ENCODE measurements at regions not wholly inside any gene's neighbourhood (a gene's known extent, or its start where the extent isn't known, plus 50 kb on each side); places are given as distances from the start of the nearest gene placed in this dataset.

DNA sequence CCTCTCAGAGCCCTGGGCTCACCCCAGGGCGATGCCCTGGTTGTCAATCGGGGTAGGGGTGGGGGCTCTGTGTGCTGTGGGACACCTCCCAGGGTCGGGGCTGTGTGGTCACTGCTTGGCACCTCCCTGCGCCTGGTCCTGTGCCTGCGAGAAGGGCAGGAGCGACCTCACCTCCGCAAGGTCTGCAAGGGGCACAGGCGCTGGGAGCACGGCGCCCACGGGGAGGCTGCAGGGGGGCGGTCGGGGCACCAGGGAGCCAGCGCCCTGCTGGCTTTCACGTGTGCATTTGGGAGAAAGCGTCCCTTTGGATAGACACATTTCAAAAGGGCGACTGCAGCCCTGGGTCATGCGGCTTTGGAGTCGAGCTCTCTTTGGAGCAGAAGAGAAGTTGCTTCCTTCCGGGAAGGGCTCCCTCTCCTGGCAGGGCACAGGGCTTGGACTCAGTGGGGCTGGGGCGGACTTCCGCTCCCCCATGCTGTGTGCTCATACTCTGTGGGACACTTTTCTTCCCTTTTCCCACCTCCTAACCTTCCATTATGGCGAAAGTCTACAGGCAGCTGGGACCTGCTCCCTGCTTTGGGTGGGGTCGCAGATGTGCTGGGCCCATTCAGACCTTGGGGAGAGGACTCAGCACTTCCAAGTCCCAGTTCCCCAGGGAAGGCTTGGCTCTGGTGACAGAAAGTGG lies 52.9 kb upstream of the SLC28A3 start:
- no peak overlapping the region for H3K27ac Mint-ChIP-seq
- H3K4me3 Mint-ChIP-seq: no peak overlapping the region
- H3K4me1 Mint-ChIP-seq: no peaks in the 10 kb centered on the region
- TF ChIP-seq, protein P1, sequence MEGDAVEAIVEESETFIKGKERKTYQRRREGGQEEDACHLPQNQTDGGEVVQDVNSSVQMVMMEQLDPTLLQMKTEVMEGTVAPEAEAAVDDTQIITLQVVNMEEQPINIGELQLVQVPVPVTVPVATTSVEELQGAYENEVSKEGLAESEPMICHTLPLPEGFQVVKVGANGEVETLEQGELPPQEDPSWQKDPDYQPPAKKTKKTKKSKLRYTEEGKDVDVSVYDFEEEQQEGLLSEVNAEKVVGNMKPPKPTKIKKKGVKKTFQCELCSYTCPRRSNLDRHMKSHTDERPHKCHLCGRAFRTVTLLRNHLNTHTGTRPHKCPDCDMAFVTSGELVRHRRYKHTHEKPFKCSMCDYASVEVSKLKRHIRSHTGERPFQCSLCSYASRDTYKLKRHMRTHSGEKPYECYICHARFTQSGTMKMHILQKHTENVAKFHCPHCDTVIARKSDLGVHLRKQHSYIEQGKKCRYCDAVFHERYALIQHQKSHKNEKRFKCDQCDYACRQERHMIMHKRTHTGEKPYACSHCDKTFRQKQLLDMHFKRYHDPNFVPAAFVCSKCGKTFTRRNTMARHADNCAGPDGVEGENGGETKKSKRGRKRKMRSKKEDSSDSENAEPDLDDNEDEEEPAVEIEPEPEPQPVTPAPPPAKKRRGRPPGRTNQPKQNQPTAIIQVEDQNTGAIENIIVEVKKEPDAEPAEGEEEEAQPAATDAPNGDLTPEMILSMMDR (IDR thresholded peaks at IDR 0.05; ENCODE audit: unreplicated experiment in 3 of 3): no peak
- no peaks in the 10 kb centered on the region for H3K9me3 Mint-ChIP-seq
- H3K27me3 Mint-ChIP-seq (ENCODE audit: low read depth): peaks cover 14% of the 10 kb centered on the region
- no peaks in the 10 kb centered on the region for H3K36me3 Mint-ChIP-seq (ENCODE audit: low read depth)

GRCh38 chr9:84394036-84394435 lies 53.5 kb upstream of the SLC28A3 start:
- TF ChIP-seq, protein P1 (IDR thresholded peaks at IDR 0.05; ENCODE audit: unreplicated experiment in 3 of 3): no peak
- Mint-ChIP-seq H3K4me1 (no peaks in the 10 kb centered on the region), H3K4me3 (no peak overlapping the region), H3K27ac (no peak overlapping the region), H3K27me3 (ENCODE audit: low read depth) (peaks cover 14% of the 10 kb centered on the region), H3K9me3 (no peaks in the 10 kb centered on the region), H3K36me3 (ENCODE audit: low read depth) (no peaks in the 10 kb centered on the region)

GRCh38 chr9:84397151-84397728 lies 56.7 kb upstream of the SLC28A3 start:
- Mint-ChIP-seq H3K27me3 (ENCODE audit: low read depth) (peaks cover 12% of the 10 kb centered on the region), H3K36me3 (ENCODE audit: low read depth) (peaks cover 4% of the 10 kb centered on the region), H3K4me1 (no peaks in the 10 kb centered on the region), H3K9me3 (peaks cover 7% of the 10 kb centered on the region), H3K27ac (peak overlapping the region in 1 of 3 experiments; percentile 78), H3K4me3 (no peak overlapping the region)
- TF ChIP-seq, protein P1 (IDR thresholded peaks at IDR 0.05; ENCODE audit: unreplicated experiment in 3 of 3): peak; percentile 96 to 98 (median 97)

DNA sequence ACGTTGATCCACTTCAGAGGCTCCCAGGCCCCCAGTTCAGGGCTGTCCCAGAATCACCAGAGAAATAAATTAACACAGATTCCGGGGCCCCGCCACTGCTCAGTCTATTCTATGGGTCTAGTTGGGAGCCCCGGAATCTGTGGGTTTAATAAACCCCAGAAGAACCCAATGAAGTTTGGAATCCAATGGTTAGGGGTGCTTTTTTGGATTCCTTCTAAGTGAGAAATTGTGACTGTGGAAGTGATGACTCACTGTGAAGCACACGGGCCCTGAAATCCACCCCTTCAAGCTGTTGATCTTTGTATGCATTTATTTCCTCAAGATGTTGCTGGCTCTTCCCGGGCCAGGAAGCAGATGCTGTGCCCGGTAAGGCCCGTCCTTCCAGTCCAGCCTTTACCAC lies 57.3 kb upstream of the SLC28A3 start:
- peaks cover 7% of the 10 kb centered on the region for H3K9me3 Mint-ChIP-seq
- no peak overlapping the region for H3K4me3 Mint-ChIP-seq

DNA sequence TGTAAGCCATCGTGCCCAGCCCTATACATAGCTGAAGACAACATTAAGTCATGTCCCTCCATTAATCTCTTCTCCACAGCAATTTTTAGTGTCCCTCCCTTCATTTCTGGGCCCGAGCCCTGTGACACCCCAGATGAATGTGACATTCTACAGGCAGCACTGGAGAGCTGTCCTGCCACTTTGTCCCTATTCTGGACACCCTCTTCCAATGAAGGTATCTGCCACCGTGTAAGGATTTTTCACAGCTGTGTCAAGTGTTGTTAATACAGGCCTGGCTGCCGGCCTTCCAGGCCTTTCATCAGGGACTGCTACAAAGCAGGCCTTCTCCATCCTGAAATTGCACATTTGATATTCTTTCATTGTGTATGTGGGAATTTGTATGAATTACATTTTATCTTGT lies 62.0 kb upstream of the SLC28A3 start:
- TF ChIP-seq, protein P1 (IDR thresholded peaks at IDR 0.05; ENCODE audit: unreplicated experiment in 3 of 3): no peak
- Mint-ChIP-seq H3K27ac (no peak overlapping the region), H3K9me3 (peaks cover 11% of the 10 kb centered on the region), H3K36me3 (ENCODE audit: low read depth) (peaks cover 4% of the 10 kb centered on the region), H3K4me3 (no peak overlapping the region), H3K27me3 (ENCODE audit: low read depth) (peaks cover 4% of the 10 kb centered on the region), H3K4me1 (peaks cover 5% of the 10 kb centered on the region)

More for the DNA sequence above, 57.3 kb upstream of the SLC28A3 start:
- TF ChIP-seq, protein P1 (IDR thresholded peaks at IDR 0.05; ENCODE audit: unreplicated experiment in 3 of 3): no peak
- Mint-ChIP-seq H3K4me1 (no peaks in the 10 kb centered on the region), H3K27ac (no peak overlapping the region), H3K36me3 (ENCODE audit: low read depth) (peaks cover 4% of the 10 kb centered on the region), H3K27me3 (ENCODE audit: low read depth) (peaks cover 8% of the 10 kb centered on the region)

DNA sequence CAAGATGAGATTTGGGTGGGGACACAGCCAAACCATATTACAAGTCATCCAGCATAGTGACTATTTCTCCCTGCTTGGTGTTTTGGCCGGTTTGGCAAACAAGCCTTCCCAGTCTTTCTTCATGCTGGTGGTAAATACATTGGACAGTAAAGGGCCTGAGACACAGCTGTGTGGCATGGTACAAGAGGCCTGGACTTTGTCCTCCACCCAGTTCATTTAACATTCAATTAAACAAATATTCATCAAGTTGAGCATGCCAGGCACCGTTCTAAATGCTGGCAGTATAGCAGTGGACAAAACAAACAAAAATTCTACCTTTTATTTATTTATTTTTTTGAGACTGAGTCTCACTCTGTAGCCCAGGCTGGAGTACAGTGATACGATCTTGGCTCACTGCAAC lies 62.7 kb upstream of the SLC28A3 start:
- Mint-ChIP-seq H3K4me3 (no peak overlapping the region), H3K9me3 (peaks cover 11% of the 10 kb centered on the region), H3K27ac (no peak overlapping the region), H3K4me1 (peaks cover 5% of the 10 kb centered on the region), H3K36me3 (ENCODE audit: low read depth) (peaks cover 4% of the 10 kb centered on the region), H3K27me3 (ENCODE audit: low read depth) (peaks cover 4% of the 10 kb centered on the region)
- TF ChIP-seq, protein P1 (IDR thresholded peaks at IDR 0.05; ENCODE audit: unreplicated experiment in 3 of 3): no peak

Measured in nephron (organoid).